ENCODE measurements at regions not wholly inside any gene's neighbourhood (a gene's known extent, or its start where the extent isn't known, plus 50 kb on each side); places are given as distances from the start of the nearest gene placed in this dataset.
"Not testable (repeated sequence)": the region's sequence is repeated elsewhere in the genome, so short reads cannot be mapped to it uniquely, and the experiment has no call there.

- no peak for DNase-seq
Measured at GRCh38 chr3:35198857-35199256, 440.5 kb upstream of the ARPP21 start.

GRCh38 chr3:35200056-35200455 is 439.3 kb upstream of the ARPP21 start:
- DNase-seq: peak; percentile 56

GRCh38 chr3:35201211-35201610 is 438.1 kb upstream of the ARPP21 start:
- DNase-seq: no peak

- DNase-seq: no peak
Measured at GRCh38 chr3:35215525-35216500, 423.5 kb upstream of the ARPP21 start.

GRCh38 chr3:35216501-35217266 is 422.6 kb upstream of the ARPP21 start:
- no peak for DNase-seq

GRCh38 chr3:35223632-35224394 is 415.5 kb upstream of the ARPP21 start:
- DNase-seq: no peak

- DNase-seq: no peak
Measured at GRCh38 chr3:35224565-35225295, 414.6 kb upstream of the ARPP21 start.

GRCh38 chr3:35241236-35241635 is 398.1 kb upstream of the ARPP21 start:
- DNase-seq: no peak

- no peak for DNase-seq
Measured at GRCh38 chr3:35254917-35255316, 384.4 kb upstream of the ARPP21 start.

GRCh38 chr3:35257641-35258040 is 381.7 kb upstream of the ARPP21 start:
- no peak for DNase-seq

- no peak for DNase-seq
Measured at GRCh38 chr3:35262406-35262805, 376.9 kb upstream of the ARPP21 start.

GRCh38 chr3:35263477-35263876 is 375.8 kb upstream of the ARPP21 start:
- no peak for DNase-seq

GRCh38 chr3:35266065-35266464 is 373.3 kb upstream of the ARPP21 start:
- not testable (repeated sequence) for DNase-seq

- no peak for DNase-seq
Measured at GRCh38 chr3:35275768-35276167, 363.6 kb upstream of the ARPP21 start.

GRCh38 chr3:35276568-35276967 is 362.8 kb upstream of the ARPP21 start:
- no peak for DNase-seq

- no peak for DNase-seq
Measured at GRCh38 chr3:35291471-35292236, 347.7 kb upstream of the ARPP21 start.

- no peak for DNase-seq
Measured at GRCh38 chr3:35292568-35292967, 346.8 kb upstream of the ARPP21 start.

- no peak for DNase-seq
Measured at GRCh38 chr3:35295906-35296305, 343.4 kb upstream of the ARPP21 start.

- DNase-seq: no peak
Measured at GRCh38 chr3:35296533-35296932, 342.8 kb upstream of the ARPP21 start.

- DNase-seq: not testable (repeated sequence)
Measured at GRCh38 chr3:35296944-35297343, 342.4 kb upstream of the ARPP21 start.

- no peak for DNase-seq
Measured at GRCh38 chr3:35305406-35305805, 333.9 kb upstream of the ARPP21 start.
